Thyroid gland (tissue), 4 donors: ENCODE measurements at regions not wholly inside any gene's neighbourhood (a gene's known extent, or its start where the extent isn't known, plus 50 kb on each side); places are given as distances from the start of the nearest gene placed in this dataset.

ENCODE experiments used
- DNase-seq, 2 donors: peaks; one replicate each; pipeline ENCODE4 v3.0.0-alpha.2; 2019
- H3K27ac ChIP-seq, 3 donors: fragments of 200-600 bp; sonication (generic); 1 replicate in 2 of 3; 2 replicates in 1 of 3; pipeline ENCODE4 v1.5.1; 2016 to 2019; ENCODE audit warnings: mild to moderate bottlenecking in 1 of 3, moderate library complexity in 1 of 3
- H3K27me3 ChIP-seq: fragments of 200-600 bp; sonication (generic); one replicate; pipeline ENCODE4 v1.5.1; 2019
- H3K36me3 ChIP-seq, 2 donors: fragments of 200-600 bp; sonication (generic); one replicate each; pipeline ENCODE4 v1.5.1; 2016 to 2019
- H3K4me1 ChIP-seq, 2 donors: fragments of 200-600 bp; sonication (generic); one replicate each; pipeline ENCODE4 v1.5.1; 2017 to 2019
- H3K4me3 ChIP-seq, 3 donors: fragments of 200-600 bp; sonication (generic); replicated peaks in 1 of 3; 1 replicate in 2 of 3; 2 replicates in 1 of 3; pipeline ENCODE4 v1.5.1; 2016; ENCODE audit warnings: mild to moderate bottlenecking in 1 of 3
- H3K9me3 ChIP-seq: fragments of 200-600 bp; sonication (generic); one replicate; pipeline ENCODE4 v1.5.1; 2017
- CTCF ChIP-seq, 6 experiments: fragments of 200-600 bp in 3 of 6; fragments of 450-650 bp in 3 of 6; sonication (generic) in 3 of 6; IDR thresholded peaks; one replicate each; pipeline ENCODE4 v1.5.1; 2016 to 2019; ENCODE audit warnings: antibody characterized with exemption in 6 of 6, mild to moderate bottlenecking in 2 of 6, inconsistent platforms in 1 of 6, moderate library complexity in 1 of 6
- POLR2A ChIP-seq, 2 donors: fragments of 450-650 bp; IDR thresholded peaks; one replicate each; pipeline ENCODE4 v1.6.1; 2017; ENCODE audit warnings: antibody characterized with exemption in 2 of 2, mild to moderate bottlenecking in 2 of 2, moderate library complexity in 1 of 2
- WGBS, 2 donors: methylation state at CpG; one replicate each; pipeline ENCODE4 v1.1.5; 2017; 5-methylcytosine and 5-hydroxymethylcytosine counted together
- intact Hi-C: fragments of 100-400 bp; cut with DNase I; formaldehyde crosslinking; loops from one replicate; pipeline ENCODE4 v1.15.1; 2023

GRCh38 chr20:40584130-40584809 lies 104.8 kb downstream of the MAFB start:
- intact Hi-C loops: no loop called here
- TF ChIP-seq CTCF (IDR thresholded peaks at IDR 0.05) (no peak), POLR2A (IDR thresholded peaks at IDR 0.05) (no peak)
- WGBS, 2 donors: 89 to 93% methylated on average over 3 of the region's 3 CpGs
- Histone ChIP-seq H3K9me3 (no peaks in the 10 kb centered on the region), H3K27me3 (no peaks in the 10 kb centered on the region), H3K4me1 (peaks cover 0 to 3% of the 10 kb centered on the region in 2 donors), H3K27ac (no peak overlapping the region), H3K4me3 (no peak overlapping the region), H3K36me3 (no peaks in the 10 kb centered on the region)
- DNase-seq: no peak

- Histone ChIP-seq H3K9me3 (no peaks in the 10 kb centered on the region), H3K4me1 (peaks cover 0 to 3% of the 10 kb centered on the region in 2 donors), H3K27me3 (no peaks in the 10 kb centered on the region), H3K27ac (no peak overlapping the region), H3K36me3 (no peaks in the 10 kb centered on the region), H3K4me3 (no peak overlapping the region)
- WGBS, 2 donors: 87 to 93% methylated on average over 7 of the region's 7 CpGs
- no peak for DNase-seq
- intact Hi-C loops: no loop called here
- no peak for TF ChIP-seq CTCF (IDR thresholded peaks at IDR 0.05)
- TF ChIP-seq POLR2A (IDR thresholded peaks at IDR 0.05): no peak
Observed at GRCh38 chr20:40583636-40584035, 105.4 kb downstream of the MAFB start.

- H3K27me3 ChIP-seq: no peaks in the 10 kb centered on the region
- TF ChIP-seq CTCF (IDR thresholded peaks at IDR 0.05): no peak
- TF ChIP-seq POLR2A (IDR thresholded peaks at IDR 0.05): no peak
- WGBS, 2 donors: 90 to 93% methylated on average over 7 of the region's 7 CpGs
- H3K27ac ChIP-seq: no peak overlapping the region
- intact Hi-C loops: no loop called here
- DNase-seq: no peak
- H3K9me3 ChIP-seq: no peaks in the 10 kb centered on the region
- no peak overlapping the region for H3K4me3 ChIP-seq
- peaks cover 0 to 3% of the 10 kb centered on the region in 2 donors for H3K4me1 ChIP-seq
- no peaks in the 10 kb centered on the region for H3K36me3 ChIP-seq
Observed at GRCh38 chr20:40583205-40583604, 105.8 kb downstream of the MAFB start.

- H3K4me3 ChIP-seq: no peak overlapping the region
- DNase-seq: no peak
- 58 to 59% methylated on average over 4 of the region's 4 CpGs for WGBS, 2 donors
- no peaks in the 10 kb centered on the region for H3K36me3 ChIP-seq
- intact Hi-C loops: no loop called here
- no peak overlapping the region for H3K27ac ChIP-seq
- no peaks in the 10 kb centered on the region for H3K9me3 ChIP-seq
- TF ChIP-seq POLR2A (IDR thresholded peaks at IDR 0.05) (no peak), CTCF (IDR thresholded peaks at IDR 0.05) (no peak)
- H3K27me3 ChIP-seq: no peaks in the 10 kb centered on the region
- peaks cover 0 to 3% of the 10 kb centered on the region in 2 donors for H3K4me1 ChIP-seq
Observed at GRCh38 chr20:40582531-40582930, 106.5 kb downstream of the MAFB start.

- H3K36me3 ChIP-seq: no peaks in the 10 kb centered on the region
- no peak overlapping the region for H3K4me3 ChIP-seq
- H3K4me1 ChIP-seq: peaks cover 0 to 3% of the 10 kb centered on the region in 2 donors
- intact Hi-C loops: no loop called here
- no peak for DNase-seq
- H3K27me3 ChIP-seq: no peaks in the 10 kb centered on the region
- TF ChIP-seq CTCF (IDR thresholded peaks at IDR 0.05): no peak
- WGBS, 2 donors: 91 to 98% methylated on average over 1 of the region's 1 CpG
- H3K27ac ChIP-seq: no peak overlapping the region
- no peaks in the 10 kb centered on the region for H3K9me3 ChIP-seq
Observed at GRCh38 chr20:40579701-40580100, 109.3 kb downstream of the MAFB start.
